Activated CD4-positive, alpha-beta T cell treated with anti-CD3 and anti-CD28 coated beads, Interleukin-2, amount 50 U/mL, for 24 hours (primary cell): ENCODE measurements at regions not wholly inside any gene's neighbourhood (a gene's known extent, or its start where the extent isn't known, plus 50 kb on each side); places are given as distances from the start of the nearest gene placed in this dataset.
"Not testable (repeated sequence)": the region's sequence is repeated elsewhere in the genome, so short reads cannot be mapped to it uniquely, and the experiment has no call there.

Experiments used
- DNase-seq, 2 donors: peaks; one replicate each; pipeline ENCODE4 v3.0.0-alpha.2; 2020; ENCODE audit warnings: low read depth in 1 of 2, low spot score in 1 of 2

DNA sequence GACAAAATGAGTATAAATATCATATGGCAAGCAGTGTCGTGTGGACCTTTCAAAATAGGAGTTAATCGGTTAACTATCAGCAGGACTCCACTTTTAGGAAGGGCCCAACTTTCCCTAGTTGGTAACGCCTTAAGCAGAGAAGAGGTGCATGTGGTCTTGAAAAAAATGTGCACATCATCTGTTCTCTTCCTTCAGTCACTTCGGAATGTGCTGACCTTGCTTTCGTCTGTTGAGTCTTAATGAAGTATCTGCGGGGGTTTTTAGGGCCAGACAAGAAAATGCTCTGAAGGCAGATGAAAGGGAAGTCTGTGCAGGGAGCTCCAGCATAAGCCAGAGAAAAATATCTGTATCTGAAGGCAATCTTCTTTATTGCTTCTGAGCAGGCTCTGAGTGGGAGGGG is 185.2 kb downstream of the AEBP2 start:
- no peak for DNase-seq

DNA sequence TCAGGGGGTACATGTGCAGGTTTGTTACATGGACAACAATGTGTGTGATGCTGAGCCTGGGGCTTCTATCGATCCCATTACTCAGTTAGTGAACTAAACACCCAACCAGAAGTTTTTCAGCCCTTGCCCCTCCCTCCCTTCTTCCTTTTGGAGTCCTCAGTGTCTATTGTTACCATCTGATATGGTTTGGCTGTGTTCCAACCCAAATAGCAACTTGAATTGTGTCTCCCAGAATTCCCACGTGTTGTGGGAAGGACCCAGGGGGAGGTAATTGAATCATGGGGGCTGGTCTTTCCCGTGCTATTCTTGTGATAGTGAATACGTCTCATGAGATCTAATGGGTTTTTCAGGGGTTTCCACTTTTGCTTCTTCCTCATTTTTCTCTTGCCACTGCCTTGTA is 186.3 kb downstream of the AEBP2 start:
- not testable (repeated sequence) for DNase-seq

DNA sequence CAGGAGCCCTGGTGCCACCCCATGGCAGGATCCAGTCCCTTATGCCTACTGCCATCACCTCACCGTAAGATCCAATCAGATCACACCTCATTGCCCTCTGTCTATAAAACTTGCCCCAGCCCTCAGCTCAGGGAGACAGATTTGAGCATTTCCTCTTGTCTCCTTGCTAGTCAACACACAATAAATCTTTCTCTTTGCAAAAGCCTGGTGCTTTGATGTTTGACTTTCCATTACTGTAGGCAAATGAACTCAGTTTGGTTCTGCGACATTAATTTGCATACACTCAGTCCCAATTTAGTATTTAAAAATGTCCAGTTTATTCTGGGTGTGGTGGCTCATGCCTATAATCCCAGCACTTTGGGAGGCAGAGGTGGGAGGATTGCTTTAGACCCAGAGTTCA is 188.4 kb downstream of the AEBP2 start:
- no peak for DNase-seq

DNA sequence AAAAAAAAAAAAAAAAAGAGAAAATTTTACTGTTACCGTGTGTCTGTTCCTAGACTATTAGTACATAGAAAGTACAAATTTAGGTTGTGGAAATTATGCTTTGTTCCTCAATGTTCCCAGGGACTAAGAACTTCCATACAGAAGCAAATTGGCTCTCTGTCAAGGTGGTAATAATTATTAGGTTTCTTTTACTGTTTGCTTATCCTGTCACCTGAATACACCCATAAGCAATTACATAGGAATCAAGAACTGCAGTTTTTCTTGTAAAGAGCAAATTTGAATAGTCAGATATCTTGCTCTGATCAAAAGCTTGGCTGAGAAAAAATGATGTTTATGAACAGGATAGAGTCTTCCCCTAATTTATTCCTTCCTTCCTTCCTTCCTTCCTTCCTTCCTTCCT is 191.2 kb downstream of the AEBP2 start:
- no peak for DNase-seq

DNA sequence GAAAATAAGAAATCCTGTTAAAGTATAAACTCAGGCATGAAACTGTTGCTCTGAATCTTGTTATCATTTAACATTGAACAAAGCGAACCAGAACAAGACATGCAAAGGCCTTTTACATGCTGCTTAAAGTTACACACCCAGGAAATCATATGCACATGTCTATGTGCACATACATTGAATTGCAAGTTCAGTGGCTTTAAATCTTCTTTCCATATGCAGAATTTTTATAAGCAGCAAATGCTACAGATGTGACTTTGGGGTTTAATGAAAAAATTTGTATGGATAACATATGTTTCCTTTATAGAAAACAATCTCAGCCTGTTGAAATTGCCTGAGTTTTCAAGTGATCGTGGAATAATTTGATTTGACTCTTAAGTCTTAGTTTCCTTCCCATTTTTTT is 193.9 kb downstream of the AEBP2 start:
- no peak for DNase-seq

DNA sequence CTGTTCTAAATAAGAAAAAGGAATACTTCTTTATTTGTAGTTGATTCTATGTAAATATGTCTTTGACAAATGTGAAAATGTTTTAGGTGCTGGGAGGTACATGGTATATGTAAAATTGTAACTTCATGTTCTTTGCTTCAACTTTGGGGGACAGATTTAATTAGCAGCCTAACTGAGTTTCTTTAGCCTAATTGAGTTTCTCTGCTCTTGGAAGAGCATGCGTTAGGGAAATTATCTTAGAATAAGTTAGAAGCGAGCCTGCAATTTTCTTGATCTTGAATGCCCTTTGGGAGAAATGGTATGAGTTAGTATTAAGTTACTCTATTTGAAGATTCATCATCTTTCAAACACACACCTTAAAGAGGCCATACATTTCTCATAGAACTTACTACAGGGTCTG is 194.3 kb downstream of the AEBP2 start:
- no peak for DNase-seq

DNA sequence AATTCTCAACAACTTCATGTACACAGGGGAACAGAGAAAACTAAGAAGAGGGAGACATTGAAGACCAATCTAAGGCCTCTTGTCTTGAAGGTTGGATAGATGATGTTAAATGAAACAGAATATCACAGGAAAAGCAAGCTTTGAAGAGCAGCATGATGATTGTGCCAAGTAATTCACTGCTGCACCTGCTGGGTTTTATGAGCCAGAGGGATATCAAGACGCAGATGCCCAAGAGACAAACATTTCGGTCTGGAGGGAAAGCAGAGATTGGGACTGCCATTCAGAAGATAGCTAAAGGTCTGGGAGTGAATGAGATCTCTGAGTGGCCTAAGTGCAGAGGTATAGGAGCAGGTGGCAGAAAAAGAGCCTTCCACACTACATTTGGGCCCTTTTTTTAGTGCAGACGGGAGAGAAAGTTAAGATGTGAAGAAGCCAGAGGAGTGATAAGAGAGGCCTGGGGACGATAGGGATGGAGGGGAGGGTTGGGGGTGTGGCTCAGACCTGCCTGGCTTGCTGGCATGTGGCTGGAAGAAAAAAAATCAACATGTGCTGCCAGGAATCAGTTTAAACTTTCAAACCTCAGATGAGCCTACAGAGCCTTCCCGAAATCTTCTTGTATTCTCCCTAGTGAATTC is 200.6 kb downstream of the AEBP2 start:
- no peak for DNase-seq

DNA sequence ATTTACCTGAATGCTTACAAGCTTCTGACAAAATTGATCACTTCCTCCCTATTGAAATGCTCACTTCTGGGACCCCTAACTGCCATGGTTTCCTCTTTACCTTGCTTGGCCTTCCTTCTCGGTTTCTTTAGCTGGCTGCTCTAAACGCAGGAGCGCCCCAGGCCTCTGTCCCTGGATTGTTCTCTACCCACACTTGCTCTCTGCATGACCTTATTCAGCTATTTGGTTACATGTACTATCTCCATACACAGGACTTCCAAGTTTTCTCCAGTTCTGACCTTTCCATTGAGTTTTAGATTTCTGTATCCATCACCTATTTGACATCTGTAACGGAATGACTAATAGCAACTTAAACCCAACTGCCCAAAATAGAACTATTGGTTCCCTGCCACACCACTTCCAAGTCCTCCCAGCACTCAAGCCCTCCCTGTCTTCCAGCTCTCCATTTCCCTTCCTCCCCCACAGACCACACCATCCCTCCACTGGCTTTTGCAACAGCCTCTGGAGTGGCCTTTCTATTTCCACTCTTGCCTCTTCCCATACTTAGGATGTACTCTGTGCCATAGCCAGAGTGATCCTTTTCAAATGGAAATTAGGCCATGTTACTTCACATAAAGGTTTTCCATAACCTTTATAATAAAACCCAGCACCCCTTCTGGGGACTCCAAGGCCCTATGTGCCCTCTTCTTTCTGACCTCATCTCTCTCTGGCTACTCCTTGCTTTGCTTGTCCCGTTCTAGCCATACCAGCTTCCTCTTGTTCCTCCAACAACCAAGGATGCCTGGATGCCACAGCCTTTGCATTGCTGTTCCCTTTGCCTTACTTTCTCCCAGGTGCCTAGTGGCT is 202.2 kb downstream of the AEBP2 start:
- no peak for DNase-seq

DNA sequence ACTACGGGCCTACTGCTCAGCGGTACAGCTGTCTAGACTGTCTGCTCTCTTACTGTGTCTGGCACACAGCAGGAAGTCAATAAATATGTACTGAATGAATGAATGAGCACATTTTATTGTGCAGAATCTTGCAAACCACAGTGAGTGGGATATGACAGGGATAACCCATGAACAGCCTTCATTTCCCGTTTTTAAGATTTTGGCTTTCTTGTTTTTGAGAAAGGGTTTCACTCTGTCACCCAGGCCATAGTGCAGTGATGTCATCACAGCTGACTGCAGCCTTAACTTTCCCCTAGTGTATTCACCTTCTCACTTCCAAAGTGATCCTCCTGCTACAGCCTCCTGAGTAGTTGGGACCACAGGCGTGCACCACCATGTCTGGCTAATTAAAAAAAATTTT is 203.1 kb downstream of the AEBP2 start:
- DNase-seq = no peak

DNA sequence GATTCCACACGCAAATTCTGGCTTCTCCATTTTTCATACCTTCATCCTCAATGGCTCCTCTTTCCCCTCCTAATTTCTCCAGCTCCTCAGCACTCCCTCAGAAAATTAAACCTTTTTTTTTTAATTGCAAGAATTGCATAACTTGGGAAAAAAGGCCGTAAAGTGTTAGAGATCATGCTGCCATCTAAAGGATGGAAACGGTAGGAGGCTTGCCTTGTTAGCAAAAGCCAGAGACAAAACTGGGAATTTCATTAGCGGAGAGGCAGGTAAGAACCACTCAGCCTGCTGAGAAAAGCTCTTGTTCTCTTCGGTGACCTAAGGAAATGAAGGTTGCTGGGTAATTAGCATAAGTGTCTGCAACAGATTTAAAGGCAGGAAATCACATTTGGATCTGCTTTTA is 204.3 kb downstream of the AEBP2 start:
- no peak for DNase-seq

DNA sequence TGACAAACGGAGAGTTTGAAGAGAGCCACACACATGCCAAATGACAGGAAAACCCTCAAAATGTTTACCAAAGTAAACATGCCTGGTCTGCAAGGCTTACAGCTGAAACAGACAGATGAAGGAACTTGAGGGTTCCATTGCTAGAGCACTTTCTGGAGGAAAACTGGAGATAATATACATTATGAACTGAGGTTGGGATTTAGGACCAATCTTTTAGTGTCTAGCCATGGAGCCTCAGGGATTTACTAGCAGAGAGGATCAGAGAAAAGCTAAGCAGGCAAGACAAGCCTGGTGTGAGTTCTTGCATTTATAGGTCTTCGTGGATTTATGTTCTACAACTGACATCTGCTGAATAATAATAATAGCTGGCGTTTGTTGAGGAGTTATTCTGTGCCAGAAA is 205.3 kb downstream of the AEBP2 start:
- no peak for DNase-seq

DNA sequence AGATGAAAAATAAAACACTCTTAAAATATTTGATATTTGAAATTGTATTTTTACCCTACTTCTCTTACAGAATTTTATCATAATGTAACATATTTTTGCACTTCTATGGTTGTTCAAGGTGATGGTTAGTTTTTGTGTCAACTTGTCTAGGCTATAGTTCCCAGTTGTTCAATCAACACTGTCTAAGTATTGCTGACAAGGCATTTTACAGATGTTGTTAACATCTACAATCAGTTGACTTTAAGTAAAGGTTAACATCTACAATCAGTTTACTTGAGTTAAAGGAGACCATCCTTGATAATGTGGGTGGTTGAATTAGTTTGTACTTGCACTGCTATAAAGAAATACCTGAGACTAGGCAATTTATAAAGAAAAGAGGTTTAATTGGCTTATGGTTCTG is 206.5 kb downstream of the AEBP2 start:
- DNase-seq = no peak

DNA sequence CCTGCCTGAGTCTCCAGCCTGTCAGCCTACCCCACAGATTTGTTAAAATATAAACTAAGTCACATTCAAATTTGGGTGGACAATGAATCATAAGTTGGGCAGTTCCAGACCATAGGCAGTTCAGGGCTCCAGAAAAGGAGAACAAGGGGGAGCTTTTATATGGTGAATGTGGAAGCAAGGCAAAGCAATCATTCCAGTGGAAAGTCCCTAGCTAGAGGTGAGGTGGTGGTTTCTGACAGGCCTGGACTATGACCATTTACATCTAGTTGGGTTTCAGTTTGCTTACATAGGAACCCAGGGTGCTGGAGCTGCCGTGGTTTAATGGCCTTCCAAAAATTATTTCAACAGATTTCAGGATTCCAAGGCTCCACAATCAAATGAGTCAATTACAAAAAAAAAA is 207.3 kb downstream of the AEBP2 start:
- DNase-seq = no peak

DNA sequence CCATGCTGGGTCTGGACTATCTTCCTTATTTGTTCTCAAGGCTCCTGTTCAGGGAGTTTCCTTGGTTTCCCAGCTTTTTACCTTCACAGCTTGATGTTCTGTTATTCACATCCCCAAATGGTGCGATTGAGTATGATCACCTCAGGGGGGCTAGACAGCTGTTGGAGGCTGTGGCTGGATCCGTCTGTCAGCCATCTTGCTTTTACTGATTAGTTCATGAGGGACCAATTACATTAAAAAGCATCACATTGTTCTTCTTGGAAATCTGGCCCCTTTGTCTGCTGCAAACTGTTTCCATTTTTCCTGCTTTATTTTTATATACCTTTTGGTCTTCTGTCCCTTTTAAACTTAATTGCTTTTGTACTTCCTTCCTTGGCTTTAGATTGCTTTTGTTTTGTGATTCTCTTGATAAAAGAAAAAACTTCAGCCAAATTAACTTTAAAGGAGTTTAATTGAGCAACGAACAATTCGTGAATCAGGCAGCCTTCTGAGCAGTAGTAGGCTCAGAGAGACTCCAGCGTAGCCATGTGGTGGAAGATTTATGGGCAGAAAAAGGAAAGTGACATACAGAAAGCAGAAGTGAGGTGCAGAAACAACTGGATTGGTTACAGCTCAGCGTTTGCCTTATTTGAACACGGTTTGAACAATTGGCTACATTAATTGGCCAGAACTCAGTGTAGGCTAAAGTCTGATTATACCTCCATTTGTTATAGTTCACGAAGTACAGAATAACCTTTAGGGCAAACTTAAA is 208.7 kb downstream of the AEBP2 start:
- no peak for DNase-seq

DNA sequence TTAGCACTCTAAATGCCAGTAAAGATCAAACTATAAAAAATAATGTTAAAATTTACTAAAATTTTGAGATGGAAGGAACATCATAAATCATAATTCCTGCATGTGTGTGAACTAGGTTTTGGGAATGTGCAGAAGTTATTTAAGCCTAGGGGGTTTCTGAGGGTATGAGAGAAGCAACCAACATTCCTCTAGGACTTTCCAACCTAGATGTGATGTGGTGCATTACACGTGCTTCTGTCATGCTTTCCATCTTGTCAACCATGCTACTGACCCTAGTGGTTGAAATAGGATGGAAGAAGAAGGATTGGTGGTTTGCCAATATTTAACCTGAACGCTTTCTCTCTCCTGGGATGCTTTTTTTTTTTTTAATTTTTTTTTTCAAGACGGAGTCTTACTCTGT is 209.3 kb downstream of the AEBP2 start:
- no peak for DNase-seq

DNA sequence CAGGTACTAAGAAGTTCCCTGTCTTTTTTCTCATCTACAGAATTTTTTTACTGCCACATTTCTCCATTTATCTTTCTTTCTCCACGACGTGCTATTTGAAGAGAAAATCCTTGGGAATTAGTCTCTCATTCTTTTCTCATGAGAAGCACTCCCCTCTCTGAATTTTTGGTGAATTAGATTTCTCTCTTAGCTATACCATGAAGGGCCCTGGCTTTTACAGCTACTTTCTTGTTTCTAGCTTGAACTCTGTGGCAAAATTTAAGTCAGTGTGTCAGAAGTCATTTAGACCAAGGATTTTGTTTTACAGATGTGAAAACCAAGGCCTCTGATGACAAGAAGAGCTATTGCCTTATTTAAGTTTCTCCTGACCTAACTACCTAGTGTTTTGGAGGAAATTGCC is 213.1 kb downstream of the AEBP2 start:
- no peak for DNase-seq

DNA sequence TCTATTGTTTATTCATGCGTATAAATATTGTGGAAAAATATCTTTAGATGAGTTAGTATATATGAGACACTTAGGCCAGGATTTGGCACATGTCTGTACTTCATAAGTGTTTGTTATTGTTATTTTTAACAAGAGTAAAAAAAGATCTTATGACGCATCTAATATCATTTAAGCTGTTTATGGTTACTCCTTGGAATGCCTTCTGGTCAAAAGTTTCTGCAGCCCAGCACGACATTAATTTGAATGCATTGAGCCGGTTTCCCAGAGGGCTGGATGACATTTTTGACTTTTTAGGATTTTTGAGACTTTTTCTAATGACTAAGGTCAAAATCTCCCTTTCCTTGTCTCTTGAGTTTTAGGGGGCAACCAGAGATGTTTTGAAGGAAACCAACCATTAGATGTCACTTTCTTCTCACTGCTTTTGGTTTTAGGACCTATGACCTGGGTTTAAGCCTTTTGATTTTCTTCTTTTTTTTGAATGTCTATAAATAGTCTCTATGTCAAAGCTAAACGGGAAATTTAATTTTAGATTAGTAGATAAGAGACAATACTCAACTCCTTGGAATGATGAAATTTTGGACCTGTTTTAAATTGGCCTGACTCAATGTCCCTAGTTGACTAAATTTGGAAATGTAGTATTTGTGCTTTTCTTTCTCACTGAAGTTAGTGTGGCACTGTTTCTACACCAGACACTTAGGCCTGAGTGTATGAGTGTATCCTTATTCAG is 215.5 kb downstream of the AEBP2 start:
- no peak for DNase-seq

DNA sequence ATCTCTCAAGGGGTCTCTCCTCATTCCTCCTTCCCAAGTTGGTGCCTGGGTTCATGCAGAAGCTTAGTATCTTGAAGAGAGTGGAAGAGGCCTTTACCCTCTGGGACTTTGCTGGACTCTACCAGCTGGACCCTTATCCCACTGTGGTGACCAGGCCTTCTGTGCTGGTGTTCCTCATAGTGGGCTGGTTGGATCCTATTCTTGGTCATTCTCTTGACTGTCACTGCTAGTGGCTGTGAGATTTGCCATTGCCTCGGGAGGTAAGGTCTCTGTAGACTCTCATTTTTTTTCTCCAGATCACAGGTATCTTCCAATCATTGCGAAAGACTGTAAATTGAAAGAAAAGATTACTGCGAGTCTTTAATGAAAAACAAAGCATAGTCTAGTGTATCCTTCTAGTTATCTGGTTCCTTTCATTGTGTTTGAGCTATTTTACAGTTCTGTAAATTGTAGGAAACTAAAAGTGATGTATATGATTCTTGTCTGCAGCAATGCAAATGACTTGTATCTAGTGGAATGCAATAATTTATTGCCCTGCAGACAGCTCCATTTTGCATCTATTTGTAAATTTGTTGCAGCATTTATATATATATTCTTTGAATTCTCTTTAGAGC is 217.9 kb downstream of the AEBP2 start:
- DNase-seq = no peak

DNA sequence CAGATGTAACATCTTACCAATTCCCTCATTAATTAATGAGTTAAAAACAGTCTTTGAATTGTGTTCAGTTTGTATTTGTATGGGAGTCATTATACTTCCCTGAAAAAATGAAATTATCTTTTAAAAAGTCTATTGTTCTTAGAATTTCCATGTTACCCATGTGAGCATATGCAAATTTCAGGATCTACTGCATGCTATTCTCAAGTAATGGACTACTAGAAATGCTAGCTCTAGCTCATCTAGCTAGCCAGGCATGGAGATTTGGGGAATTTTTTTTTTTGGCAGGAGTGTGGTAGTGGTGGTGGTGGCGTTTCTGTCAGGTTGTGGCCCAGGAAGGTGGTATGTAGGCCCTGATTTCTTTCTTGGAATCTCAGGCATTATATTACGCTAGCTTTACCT is 218.4 kb downstream of the AEBP2 start:
- DNase-seq = no peak

DNA sequence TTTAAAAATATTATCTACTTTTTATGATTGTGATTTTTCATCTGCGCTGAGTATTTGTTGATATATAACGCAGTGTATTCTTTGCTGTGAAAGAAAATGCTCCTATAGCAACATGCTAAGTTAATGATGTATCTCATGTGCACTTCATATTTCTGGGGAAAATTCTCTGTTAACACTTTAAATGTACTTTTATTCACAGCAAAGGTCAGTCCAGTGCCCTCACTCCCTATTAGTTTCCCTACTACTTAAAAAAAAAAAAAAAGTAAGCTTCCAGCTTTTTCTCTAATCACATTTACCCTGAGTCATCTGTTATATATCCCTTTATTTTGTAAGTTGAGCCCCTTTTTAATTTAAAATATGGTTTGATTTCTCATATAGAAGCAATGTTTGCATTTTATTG is 219.8 kb downstream of the AEBP2 start:
- no peak for DNase-seq

DNA sequence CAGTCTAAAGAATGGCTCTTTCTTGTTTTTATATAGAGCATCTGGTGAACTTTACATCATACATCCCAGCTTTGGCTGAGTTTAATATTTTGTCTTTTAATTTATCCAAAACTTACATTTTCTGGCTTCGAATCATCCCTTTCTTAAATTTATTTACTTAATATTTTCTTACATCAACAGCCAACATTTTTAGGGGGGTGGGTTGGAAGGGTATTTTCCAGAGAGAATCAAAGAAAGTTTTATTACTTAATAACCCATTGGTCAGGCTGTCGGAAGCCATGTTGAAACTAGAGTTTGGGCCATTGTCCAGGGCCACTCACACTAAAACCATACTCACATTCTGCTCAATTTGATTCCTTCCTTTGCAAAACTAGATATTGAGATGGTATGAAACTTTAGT is 220.2 kb downstream of the AEBP2 start:
- no peak for DNase-seq
